Neural progenitor cell (in vitro differentiated cells): ENCODE measurements at regions not wholly inside any gene's neighbourhood (a gene's known extent, or its start where the extent isn't known, plus 50 kb on each side); places are given as distances from the start of the nearest gene placed in this dataset.

ENCODE experiments used
- CTCF ChIP-seq: fragments of 200-600 bp; sonication (generic); IDR thresholded peaks from 2 replicates; pipeline ENCODE4 v1.5.1; 2017; ENCODE audit warnings: antibody characterized with exemption, mild to moderate bottlenecking
- EZH2 ChIP-seq: fragments of 200-600 bp; sonication (generic); IDR thresholded peaks from 2 replicates; pipeline ENCODE4 v1.6.1; 2017; ENCODE audit warnings: antibody characterized with exemption, mild to moderate bottlenecking, moderate library complexity
- EZH2phosphoT487 ChIP-seq: fragments of 200-600 bp; sonication (generic); IDR thresholded peaks from 2 replicates; pipeline ENCODE4 v1.6.1; 2017; ENCODE audit warnings: antibody characterized with exemption

GRCh38 chr4:179029683-179030082, 1587.4 kb upstream of the AGA start:
- no peak for TF ChIP-seq CTCF
- TF ChIP-seq EZH2 = no peak
- TF ChIP-seq EZH2phosphoT487 = no peak
